ENCODE measurements at regions not wholly inside any gene's neighbourhood (a gene's known extent, or its start where the extent isn't known, plus 50 kb on each side); places are given as distances from the start of the nearest gene placed in this dataset.
"Not testable (repeated sequence)": the region's sequence is repeated elsewhere in the genome, so short reads cannot be mapped to it uniquely, and the experiment has no call there.

DNA sequence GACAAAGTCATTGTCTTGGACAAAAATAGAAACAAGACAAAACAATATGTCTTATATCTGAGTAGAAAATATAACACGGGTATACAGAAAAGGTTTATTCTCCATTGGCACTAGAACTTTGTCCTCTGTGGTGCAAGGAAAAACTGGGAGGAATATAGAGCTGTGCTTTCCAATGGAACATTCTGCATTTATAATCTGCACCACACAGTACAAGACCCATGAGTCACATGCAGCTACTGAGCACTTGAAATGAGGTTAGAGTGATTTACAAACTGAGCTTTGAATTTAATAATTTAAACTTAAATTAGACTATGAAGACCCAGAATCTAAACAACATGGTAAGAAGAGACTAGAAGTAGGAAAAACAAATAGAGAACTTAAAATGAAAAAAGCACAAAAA is 86.1 kb downstream of the RAP2A start:
- DNase-seq = no peak

DNA sequence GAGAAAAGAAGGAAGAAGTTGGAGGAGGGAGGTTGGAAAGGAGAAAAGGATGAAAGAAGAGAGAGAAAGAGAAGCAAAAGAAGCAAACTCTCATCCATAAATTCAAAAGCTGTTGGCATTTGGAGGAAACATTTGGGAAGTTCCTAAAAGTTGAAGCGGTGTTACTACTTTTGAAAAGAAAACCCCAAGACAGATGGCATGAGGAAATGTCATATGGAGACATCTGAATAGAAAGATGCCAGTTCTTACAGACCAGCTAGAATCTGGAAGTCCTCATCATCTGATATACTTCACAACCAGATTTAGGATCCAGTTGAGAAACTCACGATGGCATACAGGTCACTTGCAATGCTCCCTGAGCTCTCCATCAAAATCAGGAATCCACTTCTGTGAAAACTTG is 86.9 kb downstream of the RAP2A start:
- DNase-seq = no peak

- DNase-seq = no peak
These were observed 87.8 kb downstream of the RAP2A start for GRCh38 chr13:97521726-97522125.

DNA sequence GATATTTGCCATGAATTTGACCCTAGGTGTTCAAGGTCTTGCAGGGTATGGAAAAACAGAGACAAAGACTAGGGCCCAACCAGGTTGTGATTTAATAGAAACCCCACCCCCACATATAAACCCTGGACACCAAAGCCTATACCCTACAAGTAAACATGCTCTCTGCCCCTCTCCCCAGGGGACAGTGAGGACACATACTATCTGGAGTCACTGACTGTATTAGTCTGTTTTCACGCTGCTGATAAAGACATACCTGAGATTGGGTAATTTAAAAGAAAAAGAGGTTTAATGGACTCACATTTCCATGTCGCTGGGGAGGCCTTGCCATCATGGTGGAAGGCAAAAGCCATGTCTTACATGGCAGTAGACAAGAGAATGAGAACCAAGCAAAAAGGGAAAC is 88.3 kb downstream of the RAP2A start:
- no peak for DNase-seq

- no peak for DNase-seq
These were observed 92.6 kb downstream of the RAP2A start for GRCh38 chr13:97526556-97526955.

- peak; percentile 3 for DNase-seq
These were observed 94.5 kb downstream of the RAP2A start for GRCh38 chr13:97528518-97528917.

- no peak for DNase-seq
These were observed 100.6 kb downstream of the RAP2A start for GRCh38 chr13:97534540-97534939.

GRCh38 chr13:97535614-97536013 is 101.6 kb downstream of the RAP2A start:
- peak; percentile 31 for DNase-seq

GRCh38 chr13:97537110-97537509 is 103.1 kb downstream of the RAP2A start:
- DNase-seq = no peak

- no peak for DNase-seq
These were observed 104.2 kb downstream of the RAP2A start for GRCh38 chr13:97538203-97538602.

GRCh38 chr13:97539651-97540610 is 106.0 kb downstream of the RAP2A start:
- peak; percentile 2 for DNase-seq

GRCh38 chr13:97540696-97541095 is 106.7 kb downstream of the RAP2A start:
- no peak for DNase-seq

GRCh38 chr13:97542102-97542685 is 108.2 kb downstream of the RAP2A start:
- DNase-seq = no peak

- DNase-seq = no peak
These were observed 110.2 kb downstream of the RAP2A start for GRCh38 chr13:97544031-97544765.

GRCh38 chr13:97544971-97545499 is 111.1 kb downstream of the RAP2A start:
- DNase-seq = not testable (repeated sequence)

GRCh38 chr13:97548138-97548537 is 114.2 kb downstream of the RAP2A start:
- DNase-seq = no peak

GRCh38 chr13:97548711-97549110 is 114.7 kb downstream of the RAP2A start:
- DNase-seq = no peak

- no peak for DNase-seq
These were observed 115.2 kb downstream of the RAP2A start for GRCh38 chr13:97549201-97549600.

DNA sequence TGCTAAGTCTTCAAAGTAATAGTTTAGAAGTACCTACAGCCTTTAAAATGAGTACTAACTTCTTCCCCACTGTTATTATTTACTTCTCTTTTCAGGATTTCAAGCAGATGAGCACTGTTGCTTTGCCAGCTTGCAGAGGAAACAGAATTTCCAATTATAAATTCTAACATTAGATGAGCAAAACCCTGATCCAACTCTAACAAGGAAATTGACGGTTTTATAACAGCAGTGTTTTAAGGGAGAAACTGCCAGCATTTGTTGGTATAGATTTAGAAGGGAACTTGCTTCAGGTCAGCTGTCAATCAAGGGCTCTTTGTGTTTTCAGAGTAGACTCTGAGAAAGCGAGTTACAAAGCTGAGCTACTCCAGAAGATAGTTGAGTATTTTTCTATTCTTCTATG is 120.5 kb downstream of the RAP2A start:
- no peak for DNase-seq

DNA sequence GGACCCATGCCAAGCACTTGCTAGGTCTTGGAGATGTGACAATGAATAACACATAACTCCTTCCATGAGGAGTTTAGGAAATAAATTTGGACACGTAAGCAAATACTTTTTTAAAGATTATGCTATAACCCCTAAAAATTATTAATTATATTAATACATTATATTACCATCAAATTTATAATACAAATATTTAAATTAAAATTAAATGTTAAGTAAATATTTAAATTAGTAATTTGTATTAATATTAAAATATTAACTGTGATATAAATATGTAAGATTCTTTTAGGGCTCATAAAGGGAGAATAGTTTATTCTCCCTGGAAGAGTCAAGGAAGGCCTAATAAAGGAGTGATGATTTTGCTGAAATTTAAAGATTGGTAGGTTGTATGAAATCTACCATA is 121.1 kb downstream of the RAP2A start:
- DNase-seq = no peak

- no peak for DNase-seq
These were observed 125.1 kb downstream of the RAP2A start for GRCh38 chr13:97559030-97559429.

DNA sequence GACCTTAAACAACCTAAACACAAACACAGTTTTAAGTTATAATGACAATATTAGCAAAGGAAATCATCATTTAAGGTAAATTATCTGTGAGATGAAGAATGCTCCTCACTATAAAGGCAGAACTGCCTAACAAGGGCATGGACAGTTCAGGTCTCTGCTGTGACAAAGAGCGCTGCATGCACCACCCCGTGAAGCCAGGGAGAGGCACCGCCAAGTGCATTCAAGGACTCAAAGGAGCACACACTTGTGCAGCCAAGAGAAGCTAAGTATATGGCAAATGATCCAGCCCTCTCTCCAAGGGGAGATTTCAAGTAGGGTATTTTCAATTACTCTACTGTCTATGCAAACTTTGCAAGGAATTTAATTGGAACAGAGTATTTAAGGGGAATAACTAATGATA is 126.0 kb downstream of the RAP2A start:
- DNase-seq = no peak

DNA sequence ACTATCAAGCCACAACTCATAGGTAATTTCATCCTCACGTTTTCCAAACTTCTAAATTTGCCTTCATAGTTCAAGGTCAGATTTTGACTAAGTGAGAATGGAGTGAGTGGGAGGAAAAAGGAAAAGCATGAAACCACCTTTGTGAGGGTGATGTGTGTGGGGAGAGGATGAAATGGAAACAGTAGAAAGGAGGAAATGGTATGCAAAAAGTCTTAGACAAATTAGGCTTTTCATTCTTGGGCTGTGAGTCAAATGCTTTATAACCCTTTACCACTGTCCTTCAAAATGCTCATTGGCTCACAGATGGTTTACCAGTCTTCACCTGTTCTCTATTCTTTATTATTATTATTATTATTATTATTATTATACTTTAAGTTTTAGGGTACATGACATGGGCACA is 127.2 kb downstream of the RAP2A start:
- DNase-seq = no peak
